HepG2 (cell line): ENCODE measurements at regions not wholly inside any gene's neighbourhood (a gene's known extent, or its start where the extent isn't known, plus 50 kb on each side); places are given as distances from the start of the nearest gene placed in this dataset.

Source experiments
- ATAC-seq: fragments of 200-7000 bp; cut with Tn5 transposase; 3 replicates; pipeline ENCODE4 v1.9.1; 2020; ENCODE audit warnings: mild to moderate bottlenecking, moderate library complexity
- BruUV-seq: library from RNA; stranded (reverse); fragments of 400-500 nt; replicated peaks from 2 replicates; lab custom pipeline; 2021; lab: Mats Ljungman, UMichigan
- CTCF ChIA-PET: fragments of 300-600 bp; formaldehyde crosslinking; extraction: SDS; loops from one replicate; lab custom pipeline; 2021; ENCODE audit warnings: low total read pairs, inconsistent platforms, low intra/inter-chr PET ratio; lab: Yijun Ruan, JAX
- POLR2A ChIA-PET: fragments of 350-600 bp; sonication (Branson Sonifier 250); formaldehyde crosslinking; loops from one replicate; lab custom pipeline; 2020; ENCODE audit warnings: antibody characterized with exemption, inconsistent platforms; lab: Yijun Ruan, JAX
- DNase-seq: peaks from one replicate; pipeline ENCODE4 v3.0.0-alpha.2; 2015; ENCODE audit warnings: low spot score
- FAIRE-seq: peaks from 3 replicates; lab custom pipeline; 2011; peaks lifted over from hg19 to GRCh38; lab: Jason Lieb, UNC
- H2AFZ ChIP-seq: one replicate; pipeline ENCODE4 v1.6.1; 2011; ENCODE audit warnings: low read length, inconsistent platforms
- H3K27ac ChIP-seq: fragments of 300-600 bp; 3 replicates; pipeline ENCODE4 v1.8.0; 2011; ENCODE audit warnings: mixed run types, mild to moderate bottlenecking, mixed read lengths, low read length, inconsistent platforms; ENCODE audit not compliant: insufficient read depth; ENCODE audit errors: extremely low read length
- H3K27me3 ChIP-seq, 2 experiments: fragments of 200-600 bp in 1 of 2; 2 replicates in 1 of 2; 3 replicates in 1 of 2; pipeline versions ENCODE4 v1.6.0 to v1.8.0; 2011; ENCODE audit warnings: low read length in 2 of 2, mild to moderate bottlenecking in 2 of 2, moderate library complexity in 2 of 2, inconsistent platforms in 1 of 2; ENCODE audit not compliant: insufficient read depth in 2 of 2, control insufficient read depth in 1 of 2
- H3K36me3 ChIP-seq, 2 experiments: fragments of 200-600 bp in 1 of 2; replicated peaks in 1 of 2; 2 replicates in 1 of 2; 3 replicates in 1 of 2; pipeline versions ENCODE4 v1.5.1 to v1.8.0; 2011; ENCODE audit warnings: low read length in 2 of 2, inconsistent platforms in 1 of 2; ENCODE audit not compliant: insufficient read depth in 2 of 2, control insufficient read depth in 1 of 2
- H3K4me1 ChIP-seq: 2 replicates; pipeline ENCODE4 v1.5.1; 2012; ENCODE audit warnings: low read length, inconsistent platforms; ENCODE audit not compliant: insufficient read depth
- H3K4me2 ChIP-seq: 2 replicates; pipeline ENCODE4 v1.6.0; 2011; ENCODE audit warnings: low read depth, low read length, inconsistent platforms
- H3K4me3 ChIP-seq, 3 experiments: fragments of 200-600 bp in 1 of 3; sonication (generic), shearing (Covaris generic) in 1 of 3; replicated peaks in 1 of 3; 2 replicates each; pipeline ENCODE4 v1.5.1; 2011 to 2016; ENCODE audit warnings: low read length in 3 of 3, inconsistent platforms in 2 of 3, low read depth in 2 of 3, mild to moderate bottlenecking in 2 of 3, control low read depth in 1 of 3, mixed read lengths in 1 of 3; ENCODE audit not compliant: insufficient read depth in 1 of 3
- H3K79me2 ChIP-seq: one replicate; pipeline ENCODE4 v1.6.1; 2011; ENCODE audit warnings: low read length, inconsistent platforms; ENCODE audit not compliant: insufficient read depth
- H3K9ac ChIP-seq: 2 replicates; pipeline ENCODE4 v1.6.0; 2011; ENCODE audit warnings: mild to moderate bottlenecking, low read depth, low read length, inconsistent platforms; ENCODE audit not compliant: insufficient read depth
- H3K9me3 ChIP-seq: 2 replicates; pipeline ENCODE4 v1.5.1; 2012; ENCODE audit warnings: mild to moderate bottlenecking, low read length
- H4K20me1 ChIP-seq: 2 replicates; pipeline ENCODE4 v1.6.0; 2011; ENCODE audit warnings: inconsistent platforms, mild to moderate bottlenecking, low read length, moderate library complexity; ENCODE audit not compliant: insufficient read depth
- FOXA1 ChIP-seq, 2 experiments: fragments of 450-650 bp in 1 of 2; sonication (generic) in 1 of 2; formaldehyde crosslinking in 1 of 2; IDR thresholded peaks; 2 replicates each; pipeline versions ENCODE4 v1.4.0 to v1.6.1; 2016 to 2020; ENCODE audit warnings: missing genetic modification reagents in 1 of 2
- FOXM1 ChIP-seq: sonication (generic); formaldehyde crosslinking; IDR thresholded peaks from 2 replicates; pipeline ENCODE4 v1.5.0; 2020; ENCODE audit warnings: missing genetic modification reagents
- GRHL1 ChIP-seq: sonication (generic); formaldehyde crosslinking; conservative IDR thresholded peaks from 2 replicates; pipeline ENCODE4 v1.8.0; 2022; ENCODE audit warnings: missing genetic modification reagents
- ZBTB14 ChIP-seq: sonication (generic); formaldehyde crosslinking; IDR thresholded peaks from 2 replicates; pipeline ENCODE4 v1.4.0; 2020; ENCODE audit warnings: missing genetic modification reagents
- ZNF510 ChIP-seq: sonication (generic); formaldehyde crosslinking; IDR thresholded peaks from 2 replicates; pipeline ENCODE4 v1.4.0; 2020; ENCODE audit warnings: low read depth, mild to moderate bottlenecking, missing genetic modification reagents
- ZNF616 ChIP-seq: sonication (generic); formaldehyde crosslinking; IDR thresholded peaks from 2 replicates; pipeline ENCODE4 v1.5.0; 2020; ENCODE audit warnings: low read depth, mild to moderate bottlenecking, missing genetic modification reagents
- WGBS: methylation state at CpG from one replicate; pipeline ENCODE4 v1.1.6; 2017; ENCODE audit warnings: low lambda C conversion rate; 5-methylcytosine and 5-hydroxymethylcytosine counted together
- in situ Hi-C: cut with HindIII; loops from 2 replicates; pipeline ENCODE4 v1.10.0; 2017; ENCODE audit warnings: low pct_unique_long_range_greater_than_20kb; ENCODE audit not compliant: extremely low pct_ligation_motif_present
- intact Hi-C: fragments of 100-400 bp; cut with micrococcal nuclease; formaldehyde crosslinking; loops from one replicate; pipeline ENCODE4 v1.10.0; 2022; ENCODE audit not compliant: unreplicated experiment
- small RNA-seq, 3 experiments: library from RNA; depleted of rRNA; stranded (forward); fragments of <200 nt; gene quantifications; one replicate each; pipeline ENCODE3, GENCODE V24; 2012; ENCODE audit warnings: low read depth in 2 of 3, low replicate concordance in 1 of 3; ENCODE audit not compliant: insufficient read length in 3 of 3, insufficient read depth in 2 of 3

- 2% methylated on average over 3 of the region's 3 CpGs for WGBS
- no peak overlapping the region for H3K9ac ChIP-seq
- CTCF ChIA-PET: no interaction called here
- H3K27ac ChIP-seq: no peak overlapping the region
- H3K9me3 ChIP-seq: peaks cover 31% of the 10 kb centered on the region
- TF ChIP-seq ZNF510 (CRISPR knock-in tag): no peak
- TF ChIP-seq FOXA1 (IDR thresholded peaks at IDR 0.05): no peak
- no peak for TF ChIP-seq FOXA1 (CRISPR knock-in tag; IDR thresholded peaks at IDR 0.05)
- TF ChIP-seq ZBTB14 (CRISPR knock-in tag): no peak
- TF ChIP-seq FOXM1 (CRISPR knock-in tag): no peak
- no peak for TF ChIP-seq GRHL1 (CRISPR knock-in tag)
- TF ChIP-seq ZNF616 (CRISPR knock-in tag): no peak
- H3K27me3 ChIP-seq: peaks cover 0 to 8% of the 10 kb centered on the region in 2 experiments; a peak in 2 of 5 replicates
- H3K4me2 ChIP-seq: no peak overlapping the region
- H2AFZ ChIP-seq: no peak overlapping the region
- no peak for ATAC-seq
- no peaks in the 10 kb centered on the region for H3K79me2 ChIP-seq
- H3K4me1 ChIP-seq: no peaks in the 10 kb centered on the region
- no peak for DNase-seq
- in situ Hi-C loops (no loop called here), intact Hi-C loops (no loop called here)
- BruUV-seq: no TSS peak
- H3K4me3 ChIP-seq: no peak overlapping the region
- no peaks in the 10 kb centered on the region for H3K36me3 ChIP-seq
- POLR2A ChIA-PET: no interaction called here
- no peak for FAIRE-seq
- H4K20me1 ChIP-seq: no peaks in the 10 kb centered on the region
Measured at GRCh38 chr2:38125842-38126241, 49.9 kb upstream of the CYP1B1 start.

Small RNA genes in the stretch of these regions (small RNA-seq; reads per million reads assigned to genes)
- gene AC009229.3 (0 reads per million in 3 experiments), gene RNU6-951P (0 reads per million in 3 experiments)
